GM19438 (cell line): ENCODE measurements at regions not wholly inside any gene's neighbourhood (a gene's known extent, or its start where the extent isn't known, plus 50 kb on each side); places are given as distances from the start of the nearest gene placed in this dataset.

ENCODE experiments used
- ATAC-seq: cut with Tn5 transposase; IDR thresholded peaks from one replicate; pipeline ENCODE4 v1.9.1; 2021; ENCODE audit warnings: low read depth; ENCODE audit not compliant: unreplicated experiment

DNA sequence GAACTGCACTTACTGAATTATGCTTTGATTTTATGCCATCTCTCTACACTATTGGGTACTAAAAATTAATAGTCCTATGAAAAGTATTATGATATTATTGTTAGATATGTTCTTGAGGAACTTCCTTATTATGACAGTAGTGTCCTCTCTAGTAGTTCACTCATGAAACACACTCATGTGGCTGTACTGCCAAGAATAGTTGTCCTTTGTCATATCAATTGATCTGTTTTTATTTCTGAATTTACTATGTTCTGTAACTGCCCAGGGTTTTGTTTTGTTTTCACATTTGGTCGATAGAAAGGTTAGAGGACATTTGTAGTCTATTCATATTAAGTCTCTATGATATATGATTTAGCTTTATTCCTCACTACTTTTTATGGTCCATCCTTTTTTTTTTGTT, 215.2 kb downstream of the PPARGC1A start:
- ATAC-seq, result no peak

DNA sequence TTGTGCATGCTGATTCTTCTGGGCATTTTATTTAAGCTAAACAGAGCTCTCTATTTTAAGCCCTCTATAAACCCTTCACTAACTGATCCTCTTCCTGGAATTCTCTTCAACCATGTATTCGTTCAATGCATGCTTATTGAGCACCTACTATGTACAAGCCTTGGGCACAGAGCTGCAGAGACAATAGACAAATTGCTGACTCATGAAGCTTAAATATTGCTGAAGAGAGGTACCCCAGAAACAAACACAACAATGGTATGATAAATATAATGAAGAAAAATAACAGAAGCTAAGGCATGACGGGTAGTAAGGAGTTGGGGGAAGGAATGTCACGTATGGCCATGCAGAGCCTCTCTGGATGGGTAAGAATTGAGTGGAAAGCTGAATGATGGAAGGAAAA, 222.2 kb downstream of the PPARGC1A start:
- no peak for ATAC-seq

DNA sequence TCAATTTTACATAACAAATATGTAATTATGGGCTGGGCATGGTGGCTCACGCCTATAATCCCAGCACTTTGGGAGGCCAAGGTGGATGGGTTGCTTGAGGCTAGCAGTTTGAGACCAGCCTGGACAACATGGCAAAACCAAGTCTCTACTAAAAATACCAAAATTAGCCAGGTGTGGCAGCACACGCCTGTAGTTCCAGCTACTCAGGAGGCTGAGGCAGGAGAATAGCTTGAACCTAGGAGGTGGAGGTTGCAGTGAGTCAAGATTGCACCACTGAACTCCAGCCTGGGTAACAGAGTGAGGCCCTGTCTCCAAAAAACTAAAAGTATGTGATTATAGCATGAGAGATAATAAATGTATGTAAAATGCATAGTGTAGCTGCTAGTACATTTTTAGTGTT, 229.0 kb downstream of the PPARGC1A start:
- no peak for ATAC-seq

DNA sequence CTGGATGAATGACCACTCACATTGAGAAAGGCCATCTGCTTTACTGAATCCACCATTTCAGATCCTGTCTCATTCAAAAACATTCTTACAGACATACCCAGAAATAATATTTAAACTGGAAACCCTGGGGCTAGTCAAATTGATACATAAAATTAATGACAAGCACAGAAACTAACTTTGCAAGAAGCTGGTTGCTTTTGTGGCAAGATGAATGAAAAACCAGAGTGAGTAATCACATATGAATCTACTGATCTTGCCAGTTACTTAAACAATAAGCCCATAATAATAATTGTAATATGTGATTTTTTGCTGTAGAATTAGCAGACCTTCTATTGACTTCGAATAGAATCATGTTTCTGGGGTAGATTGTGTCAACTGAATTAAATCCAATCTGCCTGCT, 235.1 kb downstream of the PPARGC1A start:
- ATAC-seq, result no peak

DNA sequence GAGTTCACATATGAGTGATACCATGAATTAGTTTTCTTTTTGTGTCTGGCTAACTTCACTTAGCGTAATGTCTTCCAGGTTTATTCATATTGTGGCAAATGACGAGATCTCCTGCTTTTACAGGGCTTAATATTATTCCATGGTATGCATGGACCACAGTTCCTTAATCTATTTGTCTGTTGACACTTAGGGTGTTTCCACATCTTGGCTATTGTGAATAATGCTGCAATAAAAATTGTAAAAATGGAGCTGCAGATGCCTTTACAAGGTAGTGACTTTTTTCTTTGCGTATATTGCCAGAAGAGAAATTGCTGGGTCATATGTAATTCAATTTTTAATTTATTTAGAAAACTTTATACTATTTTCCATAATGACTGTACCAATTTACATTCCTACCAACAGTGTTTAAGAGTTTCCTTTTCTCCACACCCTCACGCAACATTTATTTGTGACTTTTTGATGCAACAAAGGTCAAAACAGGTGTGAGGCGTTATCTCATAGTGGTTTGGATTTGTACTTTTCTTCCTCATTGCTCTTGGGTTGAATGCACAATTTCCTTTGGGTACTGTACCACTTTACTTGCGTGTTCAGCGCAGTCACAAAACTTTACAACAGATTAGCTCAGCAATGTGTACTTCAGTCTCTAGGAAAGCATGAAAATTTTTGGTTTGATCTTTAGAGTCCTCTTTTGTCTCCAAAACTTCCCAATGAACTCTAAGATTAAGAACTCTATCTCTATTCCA, 240.8 kb downstream of the PPARGC1A start:
- ATAC-seq, result no peak

DNA sequence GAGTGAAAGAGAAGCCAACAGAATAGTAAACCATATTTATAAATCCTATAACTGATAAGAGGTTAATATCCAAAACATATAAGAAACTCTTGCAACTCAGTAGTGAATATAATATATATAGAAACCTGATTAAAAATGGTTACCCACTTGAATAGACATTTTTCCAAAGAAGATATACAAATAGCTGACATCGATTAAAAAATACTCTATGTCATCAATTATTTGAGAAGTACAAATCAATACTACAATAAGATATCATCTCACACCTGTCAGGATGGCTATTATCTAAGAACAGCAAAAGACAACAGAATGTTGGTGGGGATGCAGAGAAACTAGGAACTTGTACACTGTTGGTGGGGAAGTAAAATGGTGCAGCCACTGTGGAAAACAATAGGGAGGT, 254.4 kb downstream of the PPARGC1A start:
- ATAC-seq, result no peak

DNA sequence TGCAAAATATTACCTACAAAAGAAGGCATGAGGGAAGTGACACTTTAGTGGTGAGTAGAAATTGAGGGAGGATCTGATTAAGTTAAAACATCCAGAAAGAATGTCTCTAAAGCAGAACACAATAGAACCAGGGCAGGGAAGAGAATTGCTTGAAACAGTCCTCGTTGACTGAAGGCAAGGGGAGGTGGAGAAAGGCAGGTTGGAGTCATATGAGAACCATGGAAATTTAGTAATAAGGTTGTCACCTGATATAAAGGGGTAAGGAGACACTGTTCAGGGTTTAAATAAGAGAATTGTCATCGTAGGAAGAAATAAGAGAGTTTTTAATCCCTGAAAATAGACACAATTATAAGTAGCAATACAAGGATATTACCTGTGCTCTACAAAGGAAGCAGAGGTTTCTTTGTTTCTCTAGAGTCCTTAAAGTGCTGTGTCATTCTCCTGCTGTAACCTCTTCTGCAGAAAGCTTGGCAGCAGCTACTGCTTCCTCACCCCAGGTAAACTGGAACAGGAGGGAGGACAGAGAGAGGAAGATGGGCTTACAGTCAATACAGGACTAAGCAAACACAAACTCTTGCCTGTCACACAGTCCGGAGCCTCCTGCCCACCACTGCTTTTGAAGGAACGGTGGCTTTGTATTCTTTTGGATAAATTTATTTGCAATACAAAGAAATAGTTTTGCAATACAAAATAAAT, 258.4 kb downstream of the PPARGC1A start:
- no peak for ATAC-seq

DNA sequence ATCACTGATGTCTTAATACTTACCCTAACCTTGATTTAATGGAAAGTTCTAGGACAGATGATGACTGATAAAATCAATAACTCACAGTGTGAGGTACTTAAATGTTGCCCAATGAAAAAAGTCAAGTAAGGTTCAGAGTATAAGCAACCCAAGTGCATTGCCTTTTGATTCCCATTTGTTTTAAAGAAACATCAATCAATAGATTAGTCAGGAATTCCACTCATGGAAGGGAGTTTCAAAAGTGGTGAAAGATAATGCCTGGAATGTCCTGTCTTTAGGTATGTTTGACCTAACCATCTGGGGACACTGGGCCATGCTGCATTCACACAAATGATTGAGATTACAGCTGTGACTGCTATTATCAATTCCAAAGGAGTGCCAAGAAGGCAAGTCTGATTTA, 259.7 kb downstream of the PPARGC1A start:
- no peak for ATAC-seq

DNA sequence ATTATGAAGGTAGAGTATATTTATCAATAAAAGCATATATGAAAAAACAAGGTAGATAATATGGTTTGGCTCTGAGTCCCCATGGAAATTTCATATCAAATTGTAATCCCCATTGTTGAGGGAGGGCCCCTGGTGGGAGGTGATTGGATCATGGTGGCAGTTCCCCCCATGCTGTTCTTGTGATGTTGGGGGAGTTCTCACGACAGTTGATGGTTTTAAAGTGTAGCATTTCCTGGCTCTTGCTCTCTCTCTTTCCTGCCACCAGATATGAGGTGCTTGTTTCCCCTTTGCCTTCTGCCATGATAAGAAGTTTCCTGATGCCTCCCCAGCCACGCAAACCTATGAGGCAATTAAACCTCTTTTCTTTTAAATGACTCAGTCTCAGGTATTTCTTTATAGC, 260.4 kb downstream of the PPARGC1A start:
- ATAC-seq, result no peak

DNA sequence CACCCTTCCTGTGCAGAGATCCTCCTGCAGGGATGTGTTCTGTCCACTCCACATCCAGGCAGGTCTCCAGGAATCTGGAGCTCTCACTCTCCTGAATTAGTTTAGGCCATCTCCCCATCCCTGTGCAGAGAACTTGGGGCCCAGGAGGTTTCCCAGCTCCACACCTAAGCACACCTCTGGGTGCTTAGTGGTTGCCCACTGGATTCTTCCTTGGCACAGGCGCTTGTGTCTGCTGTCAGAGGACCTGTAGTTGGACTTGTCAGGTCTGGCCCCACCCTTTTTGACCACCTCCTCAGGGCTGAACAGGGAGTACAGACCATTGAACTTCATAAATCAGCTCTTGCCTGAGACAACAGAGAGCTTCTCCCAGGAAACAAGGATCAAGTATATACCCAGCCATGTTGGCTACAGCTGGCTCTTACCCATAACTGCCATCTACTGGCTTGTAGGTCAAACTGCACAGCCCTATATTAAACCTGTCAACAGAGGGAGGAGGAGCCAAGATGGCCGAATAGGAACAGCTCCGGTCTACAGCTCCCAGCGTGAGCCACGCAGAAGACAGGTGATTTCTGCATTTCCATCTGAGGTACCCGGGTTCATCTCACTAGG, 275.5 kb downstream of the PPARGC1A start:
- no peak for ATAC-seq

DNA sequence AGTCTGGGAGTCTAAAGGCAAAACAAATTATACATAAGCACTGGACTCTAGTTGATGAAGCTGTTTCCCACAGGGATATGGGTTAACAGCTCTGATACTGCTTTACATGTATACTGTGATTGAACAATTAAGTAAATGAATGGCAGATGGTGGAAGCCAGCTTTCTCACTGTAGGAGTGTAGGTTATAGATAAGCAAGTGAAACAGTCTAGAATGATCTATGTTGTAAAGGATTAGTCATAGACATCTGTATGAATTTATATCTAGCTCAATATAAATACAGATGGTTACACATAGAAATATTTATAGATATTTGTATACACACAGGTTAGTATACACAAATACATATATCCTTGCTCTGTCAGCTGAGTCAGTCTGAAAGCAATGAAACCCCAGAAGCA, 276.1 kb downstream of the PPARGC1A start:
- ATAC-seq, result no peak

DNA sequence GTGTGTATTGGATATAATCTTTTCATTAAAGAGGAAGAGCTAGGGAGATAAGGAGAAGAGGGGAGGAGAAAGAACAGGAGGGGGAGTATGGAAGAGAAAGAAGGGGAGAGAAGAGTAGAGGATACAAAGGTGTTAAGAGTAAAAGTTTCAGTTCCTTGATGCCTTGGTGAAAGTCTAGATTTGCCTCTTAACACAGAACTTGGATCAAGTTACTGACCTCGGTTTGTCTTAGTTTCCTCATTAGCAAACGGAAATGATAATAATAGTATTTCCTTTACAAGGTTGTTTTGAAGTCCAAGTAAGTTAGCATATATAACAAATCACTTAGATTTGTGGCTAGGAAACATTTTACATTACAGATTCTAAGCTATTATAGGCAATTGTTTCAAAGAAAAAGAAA, 287.1 kb downstream of the PPARGC1A start:
- no peak for ATAC-seq

DNA sequence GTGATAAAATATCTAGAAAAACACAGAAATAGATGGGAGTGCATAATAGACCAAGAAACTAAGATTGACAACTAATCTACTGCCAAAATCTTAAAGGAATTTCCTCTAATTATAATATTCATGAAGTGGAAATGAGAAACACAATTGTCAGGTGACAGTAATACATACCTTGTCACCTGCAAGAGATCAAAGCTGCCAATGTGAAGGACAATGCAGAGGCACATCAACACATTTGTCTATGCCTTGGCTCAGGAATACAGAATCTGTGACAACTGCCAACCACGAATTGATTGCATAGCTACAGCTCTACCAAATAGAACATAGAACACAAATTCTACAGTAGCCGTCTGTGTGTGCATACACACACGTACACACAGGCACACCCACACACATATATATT, 295.7 kb downstream of the PPARGC1A start:
- ATAC-seq, result no peak

DNA sequence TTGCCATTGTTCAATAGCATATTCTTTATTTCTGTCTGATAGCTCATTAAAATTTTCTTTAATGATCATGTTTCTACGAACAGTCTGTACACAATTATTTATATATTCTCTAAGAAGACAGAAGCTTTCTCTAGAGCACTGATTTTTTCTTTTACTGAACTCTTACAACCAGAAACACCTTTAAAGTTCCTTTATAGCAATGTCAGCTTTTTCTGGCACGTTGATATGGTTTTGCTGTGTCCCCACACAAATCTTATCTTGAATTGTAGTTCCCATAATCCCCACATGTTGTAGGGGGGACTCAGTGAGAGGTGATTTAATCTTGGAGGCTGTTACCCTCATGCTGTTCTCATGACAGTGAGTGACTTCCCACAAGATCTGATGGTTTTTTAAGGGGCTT, 299.4 kb downstream of the PPARGC1A start:
- ATAC-seq, result no peak

DNA sequence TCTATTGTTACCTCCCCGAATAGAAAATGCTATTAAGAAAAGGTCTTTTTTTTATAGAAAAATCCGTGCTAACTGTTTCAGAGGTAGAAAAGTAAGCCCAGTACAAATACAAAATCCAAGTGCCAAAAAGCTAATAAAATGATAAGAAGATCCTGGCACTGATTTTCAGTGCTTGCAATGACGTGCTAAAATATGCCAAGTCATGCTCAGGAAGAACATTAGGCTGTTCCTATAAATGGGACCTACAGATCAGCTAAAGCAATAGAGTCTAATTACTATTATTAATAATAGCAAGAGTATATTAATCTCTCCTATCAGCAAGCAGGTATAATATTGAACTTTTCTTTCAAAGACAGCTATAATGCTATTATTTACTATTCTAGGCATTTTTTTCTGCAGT, 305.8 kb downstream of the PPARGC1A start:
- ATAC-seq, result no peak

DNA sequence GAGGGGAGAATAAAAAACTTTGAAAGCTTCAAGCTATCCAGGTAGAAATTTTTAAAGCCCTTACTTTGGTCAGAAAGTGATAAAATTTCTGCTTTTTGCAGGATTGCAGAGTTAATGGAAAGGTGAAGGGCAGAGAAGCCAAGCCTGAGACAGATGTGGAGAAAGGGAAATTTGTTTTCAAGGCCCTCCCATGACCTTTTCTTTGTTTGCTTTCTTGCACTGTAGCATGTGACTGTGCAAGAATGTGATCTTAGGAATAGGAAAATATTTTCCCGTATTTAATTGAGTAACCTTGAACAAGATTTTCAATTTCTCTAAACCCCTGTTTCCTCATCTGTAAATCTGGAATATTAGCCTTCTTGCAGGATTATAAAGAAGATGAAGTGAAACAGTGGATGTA, 307.2 kb downstream of the PPARGC1A start:
- no peak for ATAC-seq

DNA sequence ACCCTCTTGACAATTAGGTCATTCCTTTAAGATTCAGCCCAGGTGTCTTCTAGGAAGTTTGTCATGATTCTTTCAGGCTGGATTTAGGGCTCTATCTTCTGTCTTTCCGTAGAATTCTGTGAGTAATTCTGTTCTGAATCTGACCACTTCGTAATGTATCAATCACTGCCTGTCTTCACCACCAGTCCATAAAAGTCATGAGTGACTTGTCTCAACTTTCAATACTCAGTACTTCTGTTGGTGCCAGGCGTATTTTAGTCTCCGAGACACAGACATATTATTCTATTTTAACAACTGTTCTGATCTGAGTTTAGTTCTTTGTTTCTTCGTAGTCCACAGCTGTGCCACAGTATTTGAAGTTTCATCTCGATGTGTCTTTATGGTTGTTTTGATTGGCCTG, 310.7 kb downstream of the PPARGC1A start:
- no peak for ATAC-seq

DNA sequence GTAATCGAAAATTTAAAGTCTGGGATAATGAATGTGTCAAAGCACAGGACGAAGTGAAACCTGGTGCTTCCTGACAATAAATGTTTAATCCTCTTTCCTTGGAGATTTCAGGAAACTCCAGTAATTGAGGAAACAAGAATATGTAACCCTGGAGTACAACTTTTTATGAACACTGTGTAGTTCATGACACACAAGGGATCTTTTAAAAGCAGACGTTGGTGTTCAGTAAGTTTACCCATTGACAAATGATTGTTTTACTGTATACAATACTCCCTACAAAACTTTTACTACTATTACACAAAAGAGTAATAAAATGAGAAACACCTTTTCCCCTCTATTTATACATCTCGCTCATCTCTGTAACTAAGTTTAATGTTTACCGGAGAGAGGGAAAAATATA, 312.4 kb downstream of the PPARGC1A start:
- no peak for ATAC-seq

DNA sequence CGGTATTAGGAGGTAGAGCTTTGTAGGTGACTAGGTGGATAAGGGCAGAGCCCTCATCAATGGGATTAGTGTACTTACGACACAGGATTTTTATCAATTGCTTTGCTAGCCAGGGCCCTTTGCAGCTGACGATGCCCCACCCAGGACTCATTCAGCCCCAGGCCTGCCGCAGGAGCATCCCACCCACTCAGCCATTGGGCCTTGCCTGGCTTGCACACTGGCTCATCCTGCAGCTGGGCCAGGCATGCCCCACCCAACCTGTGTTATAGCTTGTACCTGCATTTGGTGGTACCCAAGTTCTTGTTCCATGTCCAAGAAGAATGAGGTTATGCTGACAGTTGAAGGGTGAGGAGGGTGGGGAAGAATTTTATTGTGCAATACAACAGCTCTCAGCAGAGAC, 317.5 kb downstream of the PPARGC1A start:
- no peak for ATAC-seq

DNA sequence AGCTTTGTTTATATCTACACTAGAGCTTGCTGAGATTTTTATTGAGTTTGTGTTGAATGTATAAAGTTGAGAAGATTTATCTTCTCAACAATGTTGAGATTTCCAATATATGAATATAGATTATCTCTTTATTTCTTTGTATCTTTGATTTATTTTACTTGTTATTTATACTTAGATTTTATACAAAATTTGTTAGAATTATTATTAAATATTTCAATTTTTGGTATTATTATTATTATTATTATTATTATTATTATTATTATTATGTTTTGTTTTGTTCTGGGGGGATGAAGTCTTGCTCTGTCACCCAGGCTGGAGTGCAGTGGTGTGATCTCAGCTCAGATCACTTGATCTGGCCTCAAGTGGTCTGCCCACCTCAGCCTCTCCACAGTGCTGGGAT, 322.5 kb downstream of the PPARGC1A start:
- no peak for ATAC-seq

DNA sequence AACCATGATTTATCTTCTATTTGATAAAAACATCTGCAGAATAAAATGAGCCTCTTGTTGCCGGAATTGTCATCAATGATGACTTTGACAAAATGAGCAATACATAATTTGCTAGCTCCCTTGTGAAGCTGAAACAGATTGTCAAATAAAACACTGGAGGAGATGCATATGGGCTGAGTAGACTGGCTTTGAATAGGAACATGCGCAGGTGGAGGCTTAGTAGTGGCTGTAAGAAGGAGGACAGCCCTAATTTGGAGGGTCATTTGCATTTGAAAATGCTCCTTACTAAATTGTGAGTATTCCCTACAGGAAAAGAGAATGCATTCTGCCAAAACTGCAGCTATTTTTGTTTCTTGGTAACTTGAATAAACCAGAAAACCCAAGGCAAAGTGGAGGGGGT, 329.1 kb downstream of the PPARGC1A start:
- ATAC-seq, result no peak

DNA sequence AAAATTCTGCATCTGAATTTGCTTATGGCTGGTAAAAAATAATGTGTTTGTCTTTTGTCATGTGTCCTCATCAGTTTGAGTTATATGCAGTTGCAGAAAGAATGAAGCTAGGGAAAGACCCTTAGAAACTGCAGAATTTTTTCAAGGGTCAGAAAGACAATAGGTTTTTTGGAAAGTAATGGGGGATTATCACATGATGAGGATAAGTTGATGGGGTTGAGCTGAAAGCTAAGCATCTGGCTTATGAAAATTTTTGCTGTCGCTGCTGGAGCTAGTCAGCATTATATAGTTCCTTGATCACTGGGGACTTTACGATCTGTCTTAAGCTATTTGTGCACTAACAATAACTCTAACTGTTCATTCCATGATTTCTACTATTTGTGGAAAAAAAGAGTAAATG, 331.7 kb downstream of the PPARGC1A start:
- ATAC-seq, result no peak
